K562 (cell line): ENCODE measurements at regions not wholly inside any gene's neighbourhood (a gene's known extent, or its start where the extent isn't known, plus 50 kb on each side); places are given as distances from the start of the nearest gene placed in this dataset.

Experiments used
- CCAR2 ChIP-seq: fragments of 200-400 bp; formaldehyde crosslinking; IDR thresholded peaks from 2 replicates; pipeline ENCODE4 v1.6.1; 2017; ENCODE audit warnings: mild to moderate bottlenecking, low read depth, low read length
- CTBP1 ChIP-seq: fragments of 450-650 bp; IDR thresholded peaks from 2 replicates; pipeline ENCODE4 v1.6.1; 2016; ENCODE audit warnings: borderline replicate concordance
- FOXJ2 ChIP-seq: fragments of 200-800 bp; sonication (Bioruptor generic); IDR thresholded peaks from 2 replicates; pipeline ENCODE4 v1.6.1; 2016; ENCODE audit warnings: missing genetic modification characterization, missing compliant biosample characterization
- HIVEP1 ChIP-seq: fragments of 250-450 bp; sonication (Bioruptor Pico); IDR thresholded peaks from 2 replicates; pipeline ENCODE4 v1.4.0; 2020; ENCODE audit warnings: mild to moderate bottlenecking
- POU5F1 ChIP-seq: fragments of 150-350 bp; IDR thresholded peaks from 2 replicates; pipeline ENCODE4 v1.6.1; 2014; ENCODE audit warnings: borderline replicate concordance, low read length, low read depth, mild to moderate bottlenecking; ENCODE audit not compliant: partially characterized antibody
- PPARD ChIP-seq: fragments of 250-450 bp; sonication (Bioruptor Pico); IDR thresholded peaks from 2 replicates; pipeline ENCODE4 v1.8.0; 2022; ENCODE audit warnings: inconsistent platforms, mild to moderate bottlenecking, moderate library complexity
- PTTG1 ChIP-seq: fragments of 450-650 bp; IDR thresholded peaks from 2 replicates; pipeline ENCODE4 v1.6.1; 2016; ENCODE audit warnings: low read depth, mild to moderate bottlenecking, missing genetic modification characterization, missing compliant biosample characterization
- TEAD2 ChIP-seq: fragments of 450-650 bp; IDR thresholded peaks from 2 replicates; pipeline ENCODE4 v1.6.1; 2016; ENCODE audit warnings: missing genetic modification characterization, control low read depth, missing compliant biosample characterization
- ZEB2 ChIP-seq: fragments of 450-650 bp; IDR thresholded peaks from 2 replicates; pipeline ENCODE4 v1.6.1; 2016
- ZNF263 ChIP-seq: sonication (generic); formaldehyde crosslinking; IDR thresholded peaks from 2 replicates; pipeline ENCODE4 v1.8.0; 2022; ENCODE audit warnings: mild to moderate bottlenecking, missing genetic modification reagents, borderline replicate concordance
- ZNF444 ChIP-seq: fragments of 250-450 bp; sonication (Bioruptor Pico); IDR thresholded peaks from 2 replicates; pipeline ENCODE4 v1.4.0; 2020; ENCODE audit warnings: mild to moderate bottlenecking, moderate library complexity
- TF ChIP-seq, protein P1 (sequence below): sonication (generic); formaldehyde crosslinking; IDR thresholded peaks from 2 replicates; pipeline ENCODE4 v1.8.0; 2022; ENCODE audit warnings: mild to moderate bottlenecking, missing genetic modification reagents
- TF ChIP-seq, protein P2 (sequence below): fragments of 250-450 bp; sonication (Bioruptor Pico); IDR thresholded peaks from 2 replicates; pipeline ENCODE4 v1.9.0; 2021; ENCODE audit warnings: mild to moderate bottlenecking
- TF ChIP-seq, protein P3 (sequence below): IDR thresholded peaks from 3 replicates; pipeline ENCODE4 v1.6.1; 2011; ENCODE audit warnings: borderline replicate concordance, mild to moderate bottlenecking; ENCODE audit not compliant: insufficient read length, insufficient read depth
- TF ChIP-seq, protein P4 (sequence below): fragments of 450-650 bp; IDR thresholded peaks from 2 replicates; pipeline ENCODE4 v1.6.1; 2016; ENCODE audit warnings: mild to moderate bottlenecking, moderate library complexity

DNA sequence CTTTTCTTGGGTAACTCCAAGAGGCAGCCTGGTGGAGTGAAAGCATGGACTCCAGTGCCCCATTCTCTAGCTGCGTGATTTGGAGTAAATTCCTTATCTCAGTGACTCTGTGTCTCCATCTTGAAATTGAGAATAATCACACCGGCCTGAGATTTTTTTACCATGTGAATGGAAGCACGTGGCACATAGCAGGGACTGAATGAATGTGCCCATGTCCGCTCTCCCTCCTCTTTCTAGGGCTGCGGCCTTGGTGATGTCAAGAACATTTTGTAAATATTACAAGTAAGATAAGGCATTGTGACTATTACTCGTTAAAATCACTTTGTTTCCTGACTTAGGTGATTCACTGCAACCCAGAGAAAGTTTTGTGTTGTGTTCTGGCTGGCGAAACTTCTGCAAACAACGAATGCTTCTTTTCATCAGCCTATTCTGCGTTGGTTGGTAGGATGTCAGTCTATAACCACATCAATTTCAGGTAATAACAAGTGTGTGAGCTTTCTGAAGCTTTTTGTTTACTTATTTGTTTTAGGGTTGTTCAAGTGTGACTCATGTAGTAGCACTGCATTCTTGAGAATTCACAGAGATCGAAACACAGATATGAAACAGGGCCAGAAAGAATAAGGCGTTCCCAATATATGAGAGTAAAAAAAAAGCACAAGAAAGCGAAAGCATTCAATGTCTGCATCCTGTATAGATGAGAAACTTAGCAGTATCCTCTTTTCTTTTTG is 135.7 kb upstream of the SLC45A1 start (continued):
- no peak for TF ChIP-seq ZNF263 (CRISPR knock-in tag)
- TF ChIP-seq HIVEP1 (CRISPR knock-in tag) = no peak
- 0 out of 2 replicates have a peak, but pooled peaks have one; percentile 37 for TF ChIP-seq ZEB2
- TF ChIP-seq CCAR2 = no peak
- TF ChIP-seq PPARD (CRISPR knock-in tag) = no peak
- TF ChIP-seq, protein P1, sequence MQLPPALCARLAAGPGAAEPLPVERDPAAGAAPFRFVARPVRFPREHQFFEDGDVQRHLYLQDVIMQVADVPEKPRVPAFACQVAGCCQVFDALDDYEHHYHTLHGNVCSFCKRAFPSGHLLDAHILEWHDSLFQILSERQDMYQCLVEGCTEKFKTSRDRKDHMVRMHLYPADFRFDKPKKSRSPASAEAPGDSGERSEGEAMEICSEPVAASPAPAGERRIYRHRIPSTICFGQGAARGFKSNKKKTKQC (CRISPR knock-in tag) = no peak
- TF ChIP-seq, protein P2, sequence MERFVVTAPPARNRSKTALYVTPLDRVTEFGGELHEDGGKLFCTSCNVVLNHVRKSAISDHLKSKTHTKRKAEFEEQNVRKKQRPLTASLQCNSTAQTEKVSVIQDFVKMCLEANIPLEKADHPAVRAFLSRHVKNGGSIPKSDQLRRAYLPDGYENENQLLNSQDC (CRISPR knock-in tag) = no peak
- TF ChIP-seq POU5F1 = no peak
- TF ChIP-seq TEAD2 (tag) = no peak
- TF ChIP-seq FOXJ2 (tag) = peak; percentile 68
- no peak for TF ChIP-seq PTTG1 (tag)
- TF ChIP-seq, protein P3, sequence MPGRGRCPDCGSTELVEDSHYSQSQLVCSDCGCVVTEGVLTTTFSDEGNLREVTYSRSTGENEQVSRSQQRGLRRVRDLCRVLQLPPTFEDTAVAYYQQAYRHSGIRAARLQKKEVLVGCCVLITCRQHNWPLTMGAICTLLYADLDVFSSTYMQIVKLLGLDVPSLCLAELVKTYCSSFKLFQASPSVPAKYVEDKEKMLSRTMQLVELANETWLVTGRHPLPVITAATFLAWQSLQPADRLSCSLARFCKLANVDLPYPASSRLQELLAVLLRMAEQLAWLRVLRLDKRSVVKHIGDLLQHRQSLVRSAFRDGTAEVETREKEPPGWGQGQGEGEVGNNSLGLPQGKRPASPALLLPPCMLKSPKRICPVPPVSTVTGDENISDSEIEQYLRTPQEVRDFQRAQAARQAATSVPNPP = no peak
- TF ChIP-seq ZNF444 (CRISPR knock-in tag) = no peak
- TF ChIP-seq, protein P4, sequence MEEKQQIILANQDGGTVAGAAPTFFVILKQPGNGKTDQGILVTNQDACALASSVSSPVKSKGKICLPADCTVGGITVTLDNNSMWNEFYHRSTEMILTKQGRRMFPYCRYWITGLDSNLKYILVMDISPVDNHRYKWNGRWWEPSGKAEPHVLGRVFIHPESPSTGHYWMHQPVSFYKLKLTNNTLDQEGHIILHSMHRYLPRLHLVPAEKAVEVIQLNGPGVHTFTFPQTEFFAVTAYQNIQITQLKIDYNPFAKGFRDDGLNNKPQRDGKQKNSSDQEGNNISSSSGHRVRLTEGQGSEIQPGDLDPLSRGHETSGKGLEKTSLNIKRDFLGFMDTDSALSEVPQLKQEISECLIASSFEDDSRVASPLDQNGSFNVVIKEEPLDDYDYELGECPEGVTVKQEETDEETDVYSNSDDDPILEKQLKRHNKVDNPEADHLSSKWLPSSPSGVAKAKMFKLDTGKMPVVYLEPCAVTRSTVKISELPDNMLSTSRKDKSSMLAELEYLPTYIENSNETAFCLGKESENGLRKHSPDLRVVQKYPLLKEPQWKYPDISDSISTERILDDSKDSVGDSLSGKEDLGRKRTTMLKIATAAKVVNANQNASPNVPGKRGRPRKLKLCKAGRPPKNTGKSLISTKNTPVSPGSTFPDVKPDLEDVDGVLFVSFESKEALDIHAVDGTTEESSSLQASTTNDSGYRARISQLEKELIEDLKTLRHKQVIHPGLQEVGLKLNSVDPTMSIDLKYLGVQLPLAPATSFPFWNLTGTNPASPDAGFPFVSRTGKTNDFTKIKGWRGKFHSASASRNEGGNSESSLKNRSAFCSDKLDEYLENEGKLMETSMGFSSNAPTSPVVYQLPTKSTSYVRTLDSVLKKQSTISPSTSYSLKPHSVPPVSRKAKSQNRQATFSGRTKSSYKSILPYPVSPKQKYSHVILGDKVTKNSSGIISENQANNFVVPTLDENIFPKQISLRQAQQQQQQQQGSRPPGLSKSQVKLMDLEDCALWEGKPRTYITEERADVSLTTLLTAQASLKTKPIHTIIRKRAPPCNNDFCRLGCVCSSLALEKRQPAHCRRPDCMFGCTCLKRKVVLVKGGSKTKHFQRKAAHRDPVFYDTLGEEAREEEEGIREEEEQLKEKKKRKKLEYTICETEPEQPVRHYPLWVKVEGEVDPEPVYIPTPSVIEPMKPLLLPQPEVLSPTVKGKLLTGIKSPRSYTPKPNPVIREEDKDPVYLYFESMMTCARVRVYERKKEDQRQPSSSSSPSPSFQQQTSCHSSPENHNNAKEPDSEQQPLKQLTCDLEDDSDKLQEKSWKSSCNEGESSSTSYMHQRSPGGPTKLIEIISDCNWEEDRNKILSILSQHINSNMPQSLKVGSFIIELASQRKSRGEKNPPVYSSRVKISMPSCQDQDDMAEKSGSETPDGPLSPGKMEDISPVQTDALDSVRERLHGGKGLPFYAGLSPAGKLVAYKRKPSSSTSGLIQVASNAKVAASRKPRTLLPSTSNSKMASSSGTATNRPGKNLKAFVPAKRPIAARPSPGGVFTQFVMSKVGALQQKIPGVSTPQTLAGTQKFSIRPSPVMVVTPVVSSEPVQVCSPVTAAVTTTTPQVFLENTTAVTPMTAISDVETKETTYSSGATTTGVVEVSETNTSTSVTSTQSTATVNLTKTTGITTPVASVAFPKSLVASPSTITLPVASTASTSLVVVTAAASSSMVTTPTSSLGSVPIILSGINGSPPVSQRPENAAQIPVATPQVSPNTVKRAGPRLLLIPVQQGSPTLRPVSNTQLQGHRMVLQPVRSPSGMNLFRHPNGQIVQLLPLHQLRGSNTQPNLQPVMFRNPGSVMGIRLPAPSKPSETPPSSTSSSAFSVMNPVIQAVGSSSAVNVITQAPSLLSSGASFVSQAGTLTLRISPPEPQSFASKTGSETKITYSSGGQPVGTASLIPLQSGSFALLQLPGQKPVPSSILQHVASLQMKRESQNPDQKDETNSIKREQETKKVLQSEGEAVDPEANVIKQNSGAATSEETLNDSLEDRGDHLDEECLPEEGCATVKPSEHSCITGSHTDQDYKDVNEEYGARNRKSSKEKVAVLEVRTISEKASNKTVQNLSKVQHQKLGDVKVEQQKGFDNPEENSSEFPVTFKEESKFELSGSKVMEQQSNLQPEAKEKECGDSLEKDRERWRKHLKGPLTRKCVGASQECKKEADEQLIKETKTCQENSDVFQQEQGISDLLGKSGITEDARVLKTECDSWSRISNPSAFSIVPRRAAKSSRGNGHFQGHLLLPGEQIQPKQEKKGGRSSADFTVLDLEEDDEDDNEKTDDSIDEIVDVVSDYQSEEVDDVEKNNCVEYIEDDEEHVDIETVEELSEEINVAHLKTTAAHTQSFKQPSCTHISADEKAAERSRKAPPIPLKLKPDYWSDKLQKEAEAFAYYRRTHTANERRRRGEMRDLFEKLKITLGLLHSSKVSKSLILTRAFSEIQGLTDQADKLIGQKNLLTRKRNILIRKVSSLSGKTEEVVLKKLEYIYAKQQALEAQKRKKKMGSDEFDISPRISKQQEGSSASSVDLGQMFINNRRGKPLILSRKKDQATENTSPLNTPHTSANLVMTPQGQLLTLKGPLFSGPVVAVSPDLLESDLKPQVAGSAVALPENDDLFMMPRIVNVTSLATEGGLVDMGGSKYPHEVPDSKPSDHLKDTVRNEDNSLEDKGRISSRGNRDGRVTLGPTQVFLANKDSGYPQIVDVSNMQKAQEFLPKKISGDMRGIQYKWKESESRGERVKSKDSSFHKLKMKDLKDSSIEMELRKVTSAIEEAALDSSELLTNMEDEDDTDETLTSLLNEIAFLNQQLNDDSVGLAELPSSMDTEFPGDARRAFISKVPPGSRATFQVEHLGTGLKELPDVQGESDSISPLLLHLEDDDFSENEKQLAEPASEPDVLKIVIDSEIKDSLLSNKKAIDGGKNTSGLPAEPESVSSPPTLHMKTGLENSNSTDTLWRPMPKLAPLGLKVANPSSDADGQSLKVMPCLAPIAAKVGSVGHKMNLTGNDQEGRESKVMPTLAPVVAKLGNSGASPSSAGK = peak; percentile 54
- peak; percentile 45; the same call in 1 of the 2 replicates for TF ChIP-seq CTBP1
